Neural progenitor cell (in vitro differentiated cells): ENCODE measurements at regions not wholly inside any gene's neighbourhood (a gene's known extent, or its start where the extent isn't known, plus 50 kb on each side); places are given as distances from the start of the nearest gene placed in this dataset.

ENCODE experiments used
- DNase-seq: peaks from one replicate; pipeline ENCODE4 v3.0.0-alpha.2; 2016; ENCODE audit warnings: low spot score
- H2AFZ ChIP-seq: fragments of 200-600 bp; sonication (generic); replicated peaks from 2 replicates; pipeline ENCODE4 v1.6.1; 2016; ENCODE audit warnings: antibody characterized with exemption
- H3F3A ChIP-seq: fragments of 200-600 bp; sonication (generic); 2 replicates; pipeline ENCODE4 v1.6.1; 2016; ENCODE audit warnings: antibody characterized with exemption, low read depth
- H3K27ac ChIP-seq: fragments of 200-600 bp; sonication (generic); 2 replicates; pipeline ENCODE4 v1.5.1; 2016; ENCODE audit warnings: mild to moderate bottlenecking
- H3K27me3 ChIP-seq: fragments of 200-600 bp; sonication (generic); 2 replicates; pipeline ENCODE4 v1.6.1; 2016; ENCODE audit warnings: mild to moderate bottlenecking, moderate library complexity
- H3K36me3 ChIP-seq: fragments of 200-600 bp; sonication (generic); 2 replicates; pipeline ENCODE4 v1.5.1; 2016
- H3K4me1 ChIP-seq: fragments of 200-600 bp; sonication (generic); 2 replicates; pipeline ENCODE4 v1.6.1; 2016; ENCODE audit warnings: mixed run types
- H3K4me2 ChIP-seq: fragments of 200-600 bp; sonication (generic); 2 replicates; pipeline ENCODE4 v1.6.1; 2016
- H3K4me3 ChIP-seq: fragments of 200-600 bp; sonication (generic); 2 replicates; pipeline ENCODE4 v1.5.1; 2016
- H3K79me2 ChIP-seq: fragments of 200-600 bp; sonication (generic); 2 replicates; pipeline ENCODE4 v1.6.1; 2016; ENCODE audit warnings: low read depth
- H3K9ac ChIP-seq: fragments of 200-600 bp; sonication (generic); 2 replicates; pipeline ENCODE4 v1.6.1; 2016
- H3K9me3 ChIP-seq: fragments of 200-600 bp; sonication (generic); 2 replicates; pipeline ENCODE4 v1.5.1; 2016; ENCODE audit warnings: low read depth
- H4K20me1 ChIP-seq: fragments of 200-600 bp; sonication (generic); 2 replicates; pipeline ENCODE4 v1.6.1; 2016; ENCODE audit warnings: low read depth
- H3K27ac Mint-ChIP-seq: 3 replicates; pipeline ENCODE4 v1.8.0; 2021; ENCODE audit warnings: mixed read lengths
- H3K27me3 Mint-ChIP-seq: 2 replicates; pipeline ENCODE4 v1.8.0; 2022; ENCODE audit warnings: low read depth, mild to moderate bottlenecking, inconsistent platforms, moderate library complexity, mixed read lengths; ENCODE audit not compliant: insufficient read depth
- H3K36me3 Mint-ChIP-seq: 3 replicates; pipeline ENCODE4 v1.8.0; 2021; ENCODE audit warnings: mixed read lengths
- H3K4me1 Mint-ChIP-seq: 3 replicates; pipeline ENCODE4 v1.8.0; 2021; ENCODE audit warnings: mixed read lengths
- H3K4me3 Mint-ChIP-seq: 3 replicates; pipeline ENCODE4 v1.8.0; 2021; ENCODE audit warnings: mild to moderate bottlenecking, moderate library complexity, mixed read lengths
- H3K9me3 Mint-ChIP-seq: 3 replicates; pipeline ENCODE4 v1.8.0; 2020; ENCODE audit warnings: mixed read lengths
- EZH2 ChIP-seq: fragments of 200-600 bp; sonication (generic); IDR thresholded peaks from 2 replicates; pipeline ENCODE4 v1.6.1; 2017; ENCODE audit warnings: antibody characterized with exemption, mild to moderate bottlenecking, moderate library complexity
- EZH2phosphoT487 ChIP-seq: fragments of 200-600 bp; sonication (generic); IDR thresholded peaks from 2 replicates; pipeline ENCODE4 v1.6.1; 2017; ENCODE audit warnings: antibody characterized with exemption
- TF ChIP-seq, protein P1 (sequence below): fragments of 200-600 bp; sonication (generic); IDR thresholded peaks from 2 replicates; pipeline ENCODE4 v1.5.1; 2017; ENCODE audit warnings: antibody characterized with exemption, mild to moderate bottlenecking

DNA sequence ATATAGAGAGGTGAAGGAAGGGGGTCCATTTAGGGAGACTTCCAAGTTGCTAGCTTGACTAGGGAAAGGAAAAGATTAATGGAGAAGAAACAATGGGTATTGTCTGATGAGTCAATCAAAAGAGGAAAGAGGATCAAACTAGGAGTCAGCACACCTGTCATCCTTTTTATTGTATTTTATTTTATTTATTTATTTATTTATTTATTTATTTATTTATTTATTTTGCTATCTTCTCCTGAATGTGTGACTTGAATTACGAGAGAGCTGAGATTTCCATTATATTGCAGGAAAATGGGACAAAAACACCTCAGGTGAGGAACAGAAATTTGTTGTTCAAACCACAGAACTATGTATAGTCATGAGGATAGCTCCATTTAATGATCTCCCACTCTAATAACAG is 58.9 kb downstream of the NUDT11 start:
- H3K79me2 ChIP-seq: no peaks in the 10 kb centered on the region

DNA sequence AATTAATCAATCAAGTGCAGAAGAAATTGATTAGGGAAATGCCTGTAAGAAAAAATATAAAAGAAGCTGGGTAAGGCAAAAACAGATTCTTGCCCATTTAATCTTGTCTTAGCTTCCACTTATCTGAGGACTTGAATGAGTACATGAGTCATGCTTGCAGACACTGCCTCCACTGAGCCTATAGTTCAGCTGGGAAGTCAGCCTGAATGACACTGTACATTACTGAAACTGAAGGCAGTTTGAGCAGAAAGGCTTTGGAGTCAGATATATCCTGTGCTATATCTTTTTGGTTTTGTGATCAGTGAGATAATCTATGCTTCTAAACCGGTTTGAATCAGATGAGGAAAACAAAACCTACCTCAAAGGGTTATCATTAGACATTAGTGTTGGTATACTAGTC is 61.3 kb downstream of the NUDT11 start:
- Histone ChIP-seq H3K4me2 (no peak overlapping the region), H3K79me2 (no peaks in the 10 kb centered on the region), H3K9ac (no peak overlapping the region), H3K4me1 (no peaks in the 10 kb centered on the region), H3K36me3 (no peaks in the 10 kb centered on the region), H3K27me3 (no peaks in the 10 kb centered on the region), H3K9me3 (peaks cover 5% of the 10 kb centered on the region), H2AFZ (no peak overlapping the region), H3K4me3 (no peak overlapping the region), H3F3A (no peaks in the 10 kb centered on the region), H4K20me1 (no peaks in the 10 kb centered on the region), H3K27ac (no peak overlapping the region)
- Mint-ChIP-seq H3K27me3 (no peaks in the 10 kb centered on the region), H3K36me3 (no peaks in the 10 kb centered on the region), H3K4me3 (no peak overlapping the region), H3K9me3 (peaks cover 7% of the 10 kb centered on the region), H3K27ac (no peak overlapping the region), H3K4me1 (peaks cover 2% of the 10 kb centered on the region)
- TF ChIP-seq EZH2 (no peak), EZH2phosphoT487 (no peak)
- TF ChIP-seq, protein P1, sequence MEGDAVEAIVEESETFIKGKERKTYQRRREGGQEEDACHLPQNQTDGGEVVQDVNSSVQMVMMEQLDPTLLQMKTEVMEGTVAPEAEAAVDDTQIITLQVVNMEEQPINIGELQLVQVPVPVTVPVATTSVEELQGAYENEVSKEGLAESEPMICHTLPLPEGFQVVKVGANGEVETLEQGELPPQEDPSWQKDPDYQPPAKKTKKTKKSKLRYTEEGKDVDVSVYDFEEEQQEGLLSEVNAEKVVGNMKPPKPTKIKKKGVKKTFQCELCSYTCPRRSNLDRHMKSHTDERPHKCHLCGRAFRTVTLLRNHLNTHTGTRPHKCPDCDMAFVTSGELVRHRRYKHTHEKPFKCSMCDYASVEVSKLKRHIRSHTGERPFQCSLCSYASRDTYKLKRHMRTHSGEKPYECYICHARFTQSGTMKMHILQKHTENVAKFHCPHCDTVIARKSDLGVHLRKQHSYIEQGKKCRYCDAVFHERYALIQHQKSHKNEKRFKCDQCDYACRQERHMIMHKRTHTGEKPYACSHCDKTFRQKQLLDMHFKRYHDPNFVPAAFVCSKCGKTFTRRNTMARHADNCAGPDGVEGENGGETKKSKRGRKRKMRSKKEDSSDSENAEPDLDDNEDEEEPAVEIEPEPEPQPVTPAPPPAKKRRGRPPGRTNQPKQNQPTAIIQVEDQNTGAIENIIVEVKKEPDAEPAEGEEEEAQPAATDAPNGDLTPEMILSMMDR: no peak
- no peak for DNase-seq

More for the DNA sequence above, 58.9 kb downstream of the NUDT11 start:
- Histone ChIP-seq H3F3A (no peaks in the 10 kb centered on the region), H3K36me3 (no peaks in the 10 kb centered on the region), H3K4me1 (no peaks in the 10 kb centered on the region), H3K9me3 (peaks cover 5% of the 10 kb centered on the region), H4K20me1 (no peaks in the 10 kb centered on the region), H3K4me2 (no peak overlapping the region), H3K4me3 (no peak overlapping the region), H3K9ac (no peak overlapping the region), H3K27ac (no peak overlapping the region), H2AFZ (no peak overlapping the region), H3K27me3 (no peaks in the 10 kb centered on the region)
- Mint-ChIP-seq H3K4me3 (no peak overlapping the region), H3K27me3 (no peaks in the 10 kb centered on the region), H3K27ac (no peak overlapping the region), H3K4me1 (peaks cover 6% of the 10 kb centered on the region), H3K9me3 (peaks cover 7% of the 10 kb centered on the region), H3K36me3 (no peaks in the 10 kb centered on the region)
- DNase-seq: no peak
- TF ChIP-seq EZH2phosphoT487 (no peak), EZH2 (no peak)
- TF ChIP-seq, protein P1: no peak

DNA sequence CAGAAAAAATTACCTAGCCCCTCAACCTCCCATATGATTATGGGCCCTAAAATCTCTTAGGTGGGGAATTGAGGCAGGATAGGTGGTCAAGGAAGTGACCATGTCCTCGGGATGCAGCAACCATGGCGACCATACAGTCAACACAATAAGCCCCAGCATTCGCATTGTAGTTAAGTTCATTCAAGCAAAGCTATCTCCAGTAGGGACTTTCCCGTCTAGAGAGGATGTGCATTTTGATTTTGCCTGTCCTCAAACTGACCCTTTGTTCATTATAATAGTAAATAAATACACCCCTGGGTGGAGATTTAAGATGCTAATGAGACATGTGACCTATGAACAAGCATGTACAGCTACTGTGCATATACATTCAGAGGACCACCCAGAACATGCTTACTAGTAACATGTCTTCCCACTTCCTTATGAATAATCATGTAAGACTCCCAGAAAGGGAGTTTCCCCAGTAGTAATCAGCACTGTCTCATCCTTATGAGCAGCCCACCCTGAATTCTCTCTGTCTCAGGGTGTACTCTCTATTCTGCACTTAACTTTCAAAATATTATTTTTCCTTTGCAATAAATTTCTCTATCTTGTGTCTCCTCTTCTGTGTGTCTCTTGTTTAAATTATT is 74.3 kb downstream of the NUDT11 start:
- Histone ChIP-seq H3K9ac (no peak overlapping the region), H3K36me3 (no peaks in the 10 kb centered on the region), H3K9me3 (no peaks in the 10 kb centered on the region), H3K79me2 (no peaks in the 10 kb centered on the region), H3K4me1 (no peaks in the 10 kb centered on the region), H4K20me1 (no peaks in the 10 kb centered on the region), H3K27ac (no peak overlapping the region), H3K27me3 (no peaks in the 10 kb centered on the region), H3F3A (no peaks in the 10 kb centered on the region), H3K4me3 (no peak overlapping the region), H2AFZ (no peak overlapping the region), H3K4me2 (no peak overlapping the region)
- H3K27ac Mint-ChIP-seq: no peak overlapping the region
- H3K4me3 Mint-ChIP-seq: no peak overlapping the region
- no peak for TF ChIP-seq EZH2phosphoT487
- TF ChIP-seq, protein P1: no peak
- TF ChIP-seq EZH2: no peak
- DNase-seq: no peak
- no peaks in the 10 kb centered on the region for H3K9me3 Mint-ChIP-seq
- no peaks in the 10 kb centered on the region for H3K36me3 Mint-ChIP-seq
- H3K4me1 Mint-ChIP-seq: no peaks in the 10 kb centered on the region
- no peaks in the 10 kb centered on the region for H3K27me3 Mint-ChIP-seq
